ENCODE measurements at regions not wholly inside any gene's neighbourhood (a gene's known extent, or its start where the extent isn't known, plus 50 kb on each side); places are given as distances from the start of the nearest gene placed in this dataset.

GRCh38 chr16:52357711-52358110, 189.2 kb downstream of the TOX3 start:
- TF ChIP-seq EP300 (IDR thresholded peaks at IDR 0.05; ENCODE audit: low read depth): no peak
- TF ChIP-seq CTCF (IDR thresholded peaks at IDR 0.05): no peak
- TF ChIP-seq POLR2A (IDR thresholded peaks at IDR 0.05): no peak
- no peak for TF ChIP-seq POLR2AphosphoS5 (IDR thresholded peaks at IDR 0.05)
- DNase-seq: no peak
- in situ Hi-C loops (cut with MboI; ENCODE audit: low pct_ligation_motif_present in 1 of 4, low pct_unique_long_range_greater_than_20kb in 1 of 4, low sequenced_read_pairs in 3 of 4): no loop called here
- Histone ChIP-seq H3K36me3 (no peaks in the 10 kb centered on the region), H3K27me3 (no peaks in the 10 kb centered on the region), H3K27ac (no peak overlapping the region), H3K9me3 (no peaks in the 10 kb centered on the region), H3K4me1 (no peaks in the 10 kb centered on the region), H3K4me3 (no peak overlapping the region)
- 29 to 53% methylated on average over 2 to 4 of the region's 4 CpGs for WGBS, 2 donors (ENCODE audit: low coverage in 1 of 2)
- intact Hi-C loops (cut with DNase I; ENCODE audit: low total_unique reads): no loop called here

GRCh38 chr16:52353249-52353648, 193.7 kb downstream of the TOX3 start:
- H3K27ac ChIP-seq: no peak overlapping the region
- no peaks in the 10 kb centered on the region for H3K4me1 ChIP-seq
- no peaks in the 10 kb centered on the region for H3K27me3 ChIP-seq
- H3K9me3 ChIP-seq: no peaks in the 10 kb centered on the region
- 80 to 86% methylated on average over 1 of the region's 1 CpG for WGBS, 2 donors (ENCODE audit: low coverage in 1 of 2)
- TF ChIP-seq POLR2AphosphoS5 (IDR thresholded peaks at IDR 0.05) (no peak), POLR2A (IDR thresholded peaks at IDR 0.05) (no peak), CTCF (IDR thresholded peaks at IDR 0.05) (no peak), EP300 (IDR thresholded peaks at IDR 0.05; ENCODE audit: low read depth) (no peak)
- intact Hi-C loops (cut with DNase I; ENCODE audit: low total_unique reads) (no loop called here), in situ Hi-C loops (cut with MboI; ENCODE audit: low pct_ligation_motif_present in 1 of 4, low pct_unique_long_range_greater_than_20kb in 1 of 4, low sequenced_read_pairs in 3 of 4) (no loop called here)
- no peaks in the 10 kb centered on the region for H3K36me3 ChIP-seq
- no peak for DNase-seq
- H3K4me3 ChIP-seq: no peak overlapping the region

- intact Hi-C loops (cut with DNase I; ENCODE audit: low total_unique reads) (no loop called here), in situ Hi-C loops (cut with MboI; ENCODE audit: low pct_ligation_motif_present in 1 of 4, low pct_unique_long_range_greater_than_20kb in 1 of 4, low sequenced_read_pairs in 3 of 4) (no loop called here)
- no peaks in the 10 kb centered on the region for H3K4me1 ChIP-seq
- no peaks in the 10 kb centered on the region for H3K36me3 ChIP-seq
- H3K4me3 ChIP-seq: no peak overlapping the region
- DNase-seq: no peak
- WGBS, 2 donors (ENCODE audit: low coverage in 1 of 2): 83 to 100% methylated on average over 2 to 5 of the region's 5 CpGs
- no peaks in the 10 kb centered on the region for H3K9me3 ChIP-seq
- TF ChIP-seq POLR2A (IDR thresholded peaks at IDR 0.05): no peak
- no peak for TF ChIP-seq EP300 (IDR thresholded peaks at IDR 0.05; ENCODE audit: low read depth)
- TF ChIP-seq POLR2AphosphoS5 (IDR thresholded peaks at IDR 0.05): no peak
- no peak for TF ChIP-seq CTCF (IDR thresholded peaks at IDR 0.05)
- no peaks in the 10 kb centered on the region for H3K27me3 ChIP-seq
- H3K27ac ChIP-seq: no peak overlapping the region
These were observed 195.5 kb downstream of the TOX3 start for GRCh38 chr16:52351451-52351850.

GRCh38 chr16:52350031-52350642, 196.8 kb downstream of the TOX3 start:
- no peaks in the 10 kb centered on the region for H3K4me1 ChIP-seq
- no peak for TF ChIP-seq POLR2AphosphoS5 (IDR thresholded peaks at IDR 0.05)
- TF ChIP-seq CTCF (IDR thresholded peaks at IDR 0.05): no peak
- TF ChIP-seq POLR2A (IDR thresholded peaks at IDR 0.05): no peak
- TF ChIP-seq EP300 (IDR thresholded peaks at IDR 0.05; ENCODE audit: low read depth): no peak
- H3K4me3 ChIP-seq: no peak overlapping the region
- WGBS, 2 donors (ENCODE audit: low coverage in 1 of 2): 63 to 73% methylated on average over 3 of the region's 3 CpGs
- no peaks in the 10 kb centered on the region for H3K9me3 ChIP-seq
- H3K27ac ChIP-seq: no peak overlapping the region
- intact Hi-C loops (cut with DNase I; ENCODE audit: low total_unique reads) (no loop called here), in situ Hi-C loops (cut with MboI; ENCODE audit: low pct_ligation_motif_present in 1 of 4, low pct_unique_long_range_greater_than_20kb in 1 of 4, low sequenced_read_pairs in 3 of 4) (no loop called here)
- DNase-seq: no peak
- H3K27me3 ChIP-seq: no peaks in the 10 kb centered on the region
- no peaks in the 10 kb centered on the region for H3K36me3 ChIP-seq

Measured in transverse colon (tissue), 4 donors.